ENCODE measurements at regions not wholly inside any gene's neighbourhood (a gene's known extent, or its start where the extent isn't known, plus 50 kb on each side); places are given as distances from the start of the nearest gene placed in this dataset.

DNA sequence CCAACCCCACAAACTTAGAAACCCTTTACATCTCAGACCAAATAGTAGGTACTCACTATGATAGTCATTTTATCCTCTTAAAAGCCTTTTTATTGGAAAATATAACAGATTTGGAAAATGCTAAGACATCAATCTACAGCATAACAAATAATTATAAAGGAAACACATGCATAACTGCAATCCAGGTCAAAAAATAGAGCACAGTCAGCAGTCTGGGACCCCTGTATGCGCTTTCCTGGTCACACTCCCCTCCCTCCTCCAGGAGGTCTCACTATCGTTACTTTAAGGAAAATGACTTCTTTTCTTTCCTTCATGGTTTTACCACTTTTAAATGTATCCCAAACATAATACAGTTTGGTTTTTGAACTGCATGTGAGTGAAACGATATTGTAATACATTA lies 90.5 kb upstream of the CCDC150 start:
- Histone ChIP-seq H3K4me3 (ENCODE audit: low read length) (no peak overlapping the region), H3K9me3 (ENCODE audit: low read depth, low read length) (no peaks in the 10 kb centered on the region), H3K4me1 (ENCODE audit: insufficient read depth, low read length) (no peaks in the 10 kb centered on the region), H3K27me3 (ENCODE audit: insufficient read depth, low read length) (no peaks in the 10 kb centered on the region)

- no peaks in the 10 kb centered on the region for H3K4me1 ChIP-seq (ENCODE audit: insufficient read depth, low read length)
- no peaks in the 10 kb centered on the region for H3K27me3 ChIP-seq (ENCODE audit: insufficient read depth, low read length)
- no peak overlapping the region for H3K4me3 ChIP-seq (ENCODE audit: low read length)
- H3K9me3 ChIP-seq (ENCODE audit: low read depth, low read length), result no peaks in the 10 kb centered on the region
Measured at GRCh38 chr2:196551014-196551413, 88.5 kb upstream of the CCDC150 start.

DNA sequence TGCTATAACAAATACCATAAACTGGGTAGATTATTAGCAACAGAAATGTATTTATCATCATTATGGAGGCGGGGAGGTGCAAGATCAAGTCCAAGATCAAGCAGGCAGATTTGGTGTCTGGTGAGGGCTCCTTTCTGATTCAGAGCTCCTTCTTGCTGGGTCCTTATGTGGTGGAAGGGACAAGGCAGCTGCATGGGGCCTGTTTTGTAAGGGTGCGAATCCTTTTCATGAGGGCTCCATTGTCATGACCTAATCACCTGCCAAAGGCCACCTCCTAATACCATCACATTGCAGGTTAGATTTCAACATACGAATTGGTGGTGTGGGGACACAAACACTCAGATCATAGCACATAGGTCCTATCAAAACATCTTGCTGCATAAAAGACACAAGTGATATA lies 84.4 kb upstream of the CCDC150 start:
- Histone ChIP-seq H3K27me3 (ENCODE audit: insufficient read depth, low read length) (peaks cover 9% of the 10 kb centered on the region), H3K4me1 (ENCODE audit: insufficient read depth, low read length) (no peaks in the 10 kb centered on the region), H3K9me3 (ENCODE audit: low read depth, low read length) (no peaks in the 10 kb centered on the region), H3K4me3 (ENCODE audit: low read length) (no peak overlapping the region)

GRCh38 chr2:196555726-196556125 lies 83.8 kb upstream of the CCDC150 start:
- H3K9me3 ChIP-seq (ENCODE audit: low read depth, low read length), result no peaks in the 10 kb centered on the region
- no peaks in the 10 kb centered on the region for H3K4me1 ChIP-seq (ENCODE audit: insufficient read depth, low read length)
- no peak overlapping the region for H3K4me3 ChIP-seq (ENCODE audit: low read length)
- peaks cover 9% of the 10 kb centered on the region for H3K27me3 ChIP-seq (ENCODE audit: insufficient read depth, low read length)

- Histone ChIP-seq H3K27me3 (ENCODE audit: insufficient read depth, low read length) (peaks cover 18% of the 10 kb centered on the region), H3K4me3 (ENCODE audit: low read length) (no peak overlapping the region), H3K9me3 (ENCODE audit: low read depth, low read length) (no peaks in the 10 kb centered on the region), H3K4me1 (ENCODE audit: insufficient read depth, low read length) (no peaks in the 10 kb centered on the region)
Measured at GRCh38 chr2:196558497-196558896, 81.0 kb upstream of the CCDC150 start.

DNA sequence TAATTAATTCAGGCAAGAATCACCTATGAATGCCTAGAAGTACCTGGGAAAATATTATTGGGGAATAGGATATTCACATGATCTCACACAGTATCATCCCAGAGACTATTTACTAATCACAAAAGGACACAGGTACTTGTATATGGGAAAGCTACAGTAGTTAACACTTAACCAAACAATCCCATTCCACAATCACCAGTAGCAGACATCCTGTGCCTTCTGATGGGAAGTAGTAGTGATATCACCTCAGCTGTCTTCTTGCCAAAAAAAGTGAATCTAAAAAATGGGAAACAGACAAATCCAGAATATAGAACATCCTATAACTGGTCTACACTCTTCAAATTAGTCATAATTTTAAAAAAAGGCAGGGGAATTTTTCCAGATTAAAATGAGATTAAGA lies 75.6 kb upstream of the CCDC150 start:
- Histone ChIP-seq H3K4me3 (ENCODE audit: low read length) (no peak overlapping the region), H3K9me3 (ENCODE audit: low read depth, low read length) (no peaks in the 10 kb centered on the region), H3K4me1 (ENCODE audit: insufficient read depth, low read length) (no peaks in the 10 kb centered on the region), H3K27me3 (ENCODE audit: insufficient read depth, low read length) (peaks cover 32% of the 10 kb centered on the region)

DNA sequence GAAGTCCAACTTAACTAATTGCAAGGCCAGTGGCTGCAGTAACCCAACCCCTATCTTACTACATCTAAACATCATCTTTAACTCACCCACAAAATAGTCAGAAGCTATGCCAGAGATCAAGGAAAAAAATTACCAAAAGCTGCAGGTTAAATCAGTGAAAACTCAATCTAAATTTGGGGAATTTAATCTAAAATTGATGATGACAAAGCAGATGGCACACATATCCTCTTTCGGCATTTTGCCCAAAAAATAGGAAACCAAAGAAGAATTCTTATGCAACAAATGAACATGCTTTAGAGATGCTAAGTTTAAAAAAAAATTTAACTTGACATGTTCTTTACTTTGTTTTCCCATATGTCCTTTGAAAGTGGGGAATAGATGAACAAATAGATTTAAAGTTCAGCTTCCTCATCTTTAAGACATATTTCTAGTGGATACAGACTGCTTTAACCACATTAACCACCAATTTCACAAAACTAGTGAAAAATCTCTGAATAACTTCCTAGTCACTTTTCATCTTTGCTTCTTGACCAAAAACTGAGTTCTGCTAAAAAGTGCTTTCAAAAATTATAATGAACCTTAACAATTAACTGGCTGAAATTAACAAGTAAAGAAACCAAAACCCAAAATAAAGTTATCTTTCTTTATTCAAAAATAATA lies 74.3 kb upstream of the CCDC150 start:
- H3K4me1 ChIP-seq (ENCODE audit: insufficient read depth, low read length), result no peaks in the 10 kb centered on the region
- H3K27me3 ChIP-seq (ENCODE audit: insufficient read depth, low read length), result peaks cover 32% of the 10 kb centered on the region
- no peaks in the 10 kb centered on the region for H3K9me3 ChIP-seq (ENCODE audit: low read depth, low read length)
- H3K4me3 ChIP-seq (ENCODE audit: low read length), result no peak overlapping the region

DNA sequence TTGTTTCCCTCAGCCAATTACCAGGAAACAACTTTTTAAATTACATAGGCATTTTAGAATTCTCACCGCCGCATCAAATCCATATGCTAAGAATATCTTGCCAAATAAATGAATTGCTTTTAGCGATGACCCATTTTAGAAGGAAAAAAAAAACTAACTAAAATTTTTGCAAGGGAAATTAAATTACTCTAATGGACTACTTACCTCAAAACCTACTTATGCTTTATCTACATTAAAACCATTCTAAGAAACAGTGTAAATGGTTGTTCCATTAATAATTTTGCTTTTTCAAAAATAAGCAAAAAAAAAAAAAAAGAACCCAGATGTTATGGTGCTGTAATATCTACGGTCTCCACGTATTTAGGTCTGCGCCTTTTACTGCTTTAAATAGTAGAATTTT lies 73.5 kb upstream of the CCDC150 start:
- Histone ChIP-seq H3K4me3 (ENCODE audit: low read length) (no peak overlapping the region), H3K27me3 (ENCODE audit: insufficient read depth, low read length) (peaks cover 32% of the 10 kb centered on the region), H3K4me1 (ENCODE audit: insufficient read depth, low read length) (no peaks in the 10 kb centered on the region), H3K9me3 (ENCODE audit: low read depth, low read length) (no peaks in the 10 kb centered on the region)

GRCh38 chr2:196566961-196567666 lies 72.4 kb upstream of the CCDC150 start:
- no peaks in the 10 kb centered on the region for H3K9me3 ChIP-seq (ENCODE audit: low read depth, low read length)
- H3K4me1 ChIP-seq (ENCODE audit: insufficient read depth, low read length), result no peaks in the 10 kb centered on the region
- H3K27me3 ChIP-seq (ENCODE audit: insufficient read depth, low read length), result peaks cover 29% of the 10 kb centered on the region
- H3K4me3 ChIP-seq (ENCODE audit: low read length), result no peak overlapping the region

GRCh38 chr2:196568506-196568905 lies 71.0 kb upstream of the CCDC150 start:
- no peaks in the 10 kb centered on the region for H3K9me3 ChIP-seq (ENCODE audit: low read depth, low read length)
- H3K27me3 ChIP-seq (ENCODE audit: insufficient read depth, low read length), result peaks cover 22% of the 10 kb centered on the region
- H3K4me1 ChIP-seq (ENCODE audit: insufficient read depth, low read length), result no peaks in the 10 kb centered on the region
- H3K4me3 ChIP-seq (ENCODE audit: low read length), result no peak overlapping the region

DNA sequence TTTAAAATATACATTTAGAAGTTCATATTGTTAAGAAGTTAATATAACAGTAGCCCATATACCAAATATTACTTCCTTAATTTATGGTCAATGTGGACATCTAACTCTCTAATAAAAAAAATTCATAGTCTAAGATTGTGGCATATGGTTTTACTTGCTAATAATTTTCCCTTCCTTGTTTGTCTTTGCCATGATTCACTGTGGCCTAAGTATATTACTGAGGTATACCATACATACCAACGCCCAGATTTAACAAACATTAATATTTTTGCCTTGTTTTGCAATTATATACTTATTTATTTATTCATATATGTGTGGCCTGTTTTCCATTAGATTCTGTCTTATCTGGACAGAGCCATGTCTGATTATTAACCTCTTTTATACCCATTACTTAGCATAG lies 54.6 kb upstream of the CCDC150 start:
- Histone ChIP-seq H3K4me3 (ENCODE audit: low read length) (no peak overlapping the region), H3K4me1 (ENCODE audit: insufficient read depth, low read length) (no peaks in the 10 kb centered on the region), H3K27me3 (ENCODE audit: insufficient read depth, low read length) (peaks cover 24% of the 10 kb centered on the region), H3K9me3 (ENCODE audit: low read depth, low read length) (peaks cover 4% of the 10 kb centered on the region)

- Histone ChIP-seq H3K9me3 (ENCODE audit: low read depth, low read length) (no peaks in the 10 kb centered on the region), H3K4me3 (ENCODE audit: low read length) (no peak overlapping the region), H3K4me1 (ENCODE audit: insufficient read depth, low read length) (no peaks in the 10 kb centered on the region), H3K27me3 (ENCODE audit: insufficient read depth, low read length) (peaks cover 34% of the 10 kb centered on the region)
Measured at GRCh38 chr2:196586511-196586991, 53.0 kb upstream of the CCDC150 start.

- Histone ChIP-seq H3K4me1 (ENCODE audit: insufficient read depth, low read length) (no peaks in the 10 kb centered on the region), H3K4me3 (ENCODE audit: low read length) (no peak overlapping the region), H3K27me3 (ENCODE audit: insufficient read depth, low read length) (peaks cover 39% of the 10 kb centered on the region), H3K9me3 (ENCODE audit: low read depth, low read length) (no peaks in the 10 kb centered on the region)
Measured at GRCh38 chr2:196587056-196587455, 52.5 kb upstream of the CCDC150 start.

- H3K4me3 ChIP-seq (ENCODE audit: low read length), result no peak overlapping the region
- H3K27me3 ChIP-seq (ENCODE audit: insufficient read depth, low read length), result peaks cover 42% of the 10 kb centered on the region
- no peaks in the 10 kb centered on the region for H3K9me3 ChIP-seq (ENCODE audit: low read depth, low read length)
- peaks cover 4% of the 10 kb centered on the region for H3K4me1 ChIP-seq (ENCODE audit: insufficient read depth, low read length)
Measured at GRCh38 chr2:196587739-196588138, 51.8 kb upstream of the CCDC150 start.

DNA sequence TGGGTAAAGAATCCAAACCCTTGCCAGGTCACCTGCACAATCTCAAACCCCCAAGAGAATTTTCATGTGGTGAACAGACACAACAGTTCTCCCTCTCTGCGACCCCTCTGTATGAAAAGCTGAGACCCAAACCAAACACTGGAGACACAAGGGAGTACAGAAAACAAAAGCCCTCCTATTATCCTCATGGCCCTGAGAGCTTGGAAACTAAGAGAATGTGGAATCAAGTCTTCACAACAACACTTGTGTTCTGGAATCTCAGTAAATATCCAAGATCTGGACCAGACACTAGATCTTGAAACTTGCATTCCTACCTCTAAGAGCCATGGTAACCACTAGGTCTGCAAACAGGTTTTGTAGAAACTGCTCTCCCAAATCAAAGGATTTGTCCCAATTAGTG lies 50.1 kb upstream of the CCDC150 start:
- no peaks in the 10 kb centered on the region for H3K9me3 ChIP-seq (ENCODE audit: low read depth, low read length)
- peaks cover 10% of the 10 kb centered on the region for H3K4me1 ChIP-seq (ENCODE audit: insufficient read depth, low read length)
- H3K4me3 ChIP-seq (ENCODE audit: low read length), result no peak overlapping the region
- H3K27me3 ChIP-seq (ENCODE audit: insufficient read depth, low read length), result peaks cover 52% of the 10 kb centered on the region

All from mononuclear cell (primary cell).